Ascending aorta (tissue), 2 donors: ENCODE measurements at regions not wholly inside any gene's neighbourhood (a gene's known extent, or its start where the extent isn't known, plus 50 kb on each side); places are given as distances from the start of the nearest gene placed in this dataset.

Experiments used
- DNase-seq, 2 donors: peaks; one replicate each; pipeline ENCODE4 v3.0.0-alpha.2; 2019; ENCODE audit warnings: low spot score in 2 of 2
- H3K27ac ChIP-seq, 2 donors: fragments of 200-600 bp; sonication (generic); one replicate each; pipeline ENCODE4 v1.5.1; 2016 to 2017; ENCODE audit warnings: mild to moderate bottlenecking in 1 of 2
- H3K27me3 ChIP-seq: fragments of 200-600 bp; sonication (generic); one replicate; pipeline ENCODE4 v1.5.1; 2017
- H3K36me3 ChIP-seq, 2 donors: fragments of 200-600 bp; sonication (generic); one replicate each; pipeline ENCODE4 v1.5.1; 2016
- H3K4me1 ChIP-seq, 2 donors: fragments of 200-600 bp; sonication (generic); one replicate each; pipeline ENCODE4 v1.5.1; 2016 to 2017; ENCODE audit warnings: mild to moderate bottlenecking in 1 of 2
- H3K4me3 ChIP-seq, 2 donors: fragments of 200-600 bp; sonication (generic); one replicate each; pipeline ENCODE4 v1.5.1; 2016 to 2017; ENCODE audit warnings: mild to moderate bottlenecking in 1 of 2
- H3K9me3 ChIP-seq, 2 donors: fragments of 200-600 bp; sonication (generic); one replicate each; pipeline ENCODE4 v1.5.1; 2016
- intact Hi-C: fragments of 100-400 bp; cut with DNase I; formaldehyde crosslinking; loops from one replicate; pipeline ENCODE4 v1.15.1; 2023
- TF ChIP-seq, protein P1 (sequence below), 3 experiments: fragments of 200-600 bp in 2 of 3; fragments of 450-650 bp in 1 of 3; sonication (generic) in 2 of 3; IDR thresholded peaks; one replicate each; pipeline ENCODE4 v1.5.1; 2016 to 2019; ENCODE audit warnings: antibody characterized with exemption in 3 of 3, mild to moderate bottlenecking in 1 of 3, moderate library complexity in 1 of 3

- TF ChIP-seq, protein P1, sequence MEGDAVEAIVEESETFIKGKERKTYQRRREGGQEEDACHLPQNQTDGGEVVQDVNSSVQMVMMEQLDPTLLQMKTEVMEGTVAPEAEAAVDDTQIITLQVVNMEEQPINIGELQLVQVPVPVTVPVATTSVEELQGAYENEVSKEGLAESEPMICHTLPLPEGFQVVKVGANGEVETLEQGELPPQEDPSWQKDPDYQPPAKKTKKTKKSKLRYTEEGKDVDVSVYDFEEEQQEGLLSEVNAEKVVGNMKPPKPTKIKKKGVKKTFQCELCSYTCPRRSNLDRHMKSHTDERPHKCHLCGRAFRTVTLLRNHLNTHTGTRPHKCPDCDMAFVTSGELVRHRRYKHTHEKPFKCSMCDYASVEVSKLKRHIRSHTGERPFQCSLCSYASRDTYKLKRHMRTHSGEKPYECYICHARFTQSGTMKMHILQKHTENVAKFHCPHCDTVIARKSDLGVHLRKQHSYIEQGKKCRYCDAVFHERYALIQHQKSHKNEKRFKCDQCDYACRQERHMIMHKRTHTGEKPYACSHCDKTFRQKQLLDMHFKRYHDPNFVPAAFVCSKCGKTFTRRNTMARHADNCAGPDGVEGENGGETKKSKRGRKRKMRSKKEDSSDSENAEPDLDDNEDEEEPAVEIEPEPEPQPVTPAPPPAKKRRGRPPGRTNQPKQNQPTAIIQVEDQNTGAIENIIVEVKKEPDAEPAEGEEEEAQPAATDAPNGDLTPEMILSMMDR (IDR thresholded peaks at IDR 0.05) = no peak
- H3K36me3 ChIP-seq = no peaks in the 10 kb centered on the region
- no peak overlapping the region for H3K27ac ChIP-seq
- no peak overlapping the region for H3K4me3 ChIP-seq
- no peaks in the 10 kb centered on the region for H3K4me1 ChIP-seq
- DNase-seq = no peak
- no peaks in the 10 kb centered on the region for H3K9me3 ChIP-seq
- H3K27me3 ChIP-seq = no peaks in the 10 kb centered on the region
- intact Hi-C loops = no loop called here
Observed at GRCh38 chr6:74554041-74554440, 651.8 kb downstream of the COL12A1 start.

DNA sequence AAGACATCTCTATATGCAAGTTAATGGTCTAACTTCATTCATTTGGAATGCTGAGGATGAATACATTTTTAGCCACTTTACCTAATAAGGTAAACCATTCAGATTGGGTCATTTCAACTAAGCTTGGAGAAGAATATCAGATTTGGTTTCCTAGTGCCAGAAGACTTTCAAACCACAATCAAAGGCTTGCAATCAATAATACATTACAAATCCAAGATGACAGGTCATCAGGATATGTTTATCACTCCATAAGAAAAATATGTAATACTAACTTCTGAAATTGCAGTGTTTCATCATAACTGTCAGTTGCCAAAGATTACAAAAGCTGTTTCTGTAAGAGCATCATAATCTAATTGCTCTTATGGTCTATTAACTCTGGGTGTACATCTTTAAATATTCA lies 654.0 kb downstream of the COL12A1 start:
- Histone ChIP-seq H3K9me3 (no peaks in the 10 kb centered on the region), H3K4me3 (no peak overlapping the region), H3K27me3 (no peaks in the 10 kb centered on the region), H3K27ac (no peak overlapping the region), H3K4me1 (no peaks in the 10 kb centered on the region), H3K36me3 (no peaks in the 10 kb centered on the region)
- TF ChIP-seq, protein P1 (IDR thresholded peaks at IDR 0.05) = no peak
- no peak for DNase-seq
- intact Hi-C loops = no loop called here

- Histone ChIP-seq H3K9me3 (no peaks in the 10 kb centered on the region), H3K36me3 (no peaks in the 10 kb centered on the region), H3K4me1 (no peaks in the 10 kb centered on the region), H3K4me3 (no peak overlapping the region), H3K27me3 (no peaks in the 10 kb centered on the region), H3K27ac (no peak overlapping the region)
- intact Hi-C loops = no loop called here
- no peak for DNase-seq
- TF ChIP-seq, protein P1 (IDR thresholded peaks at IDR 0.05) = no peak
Observed at GRCh38 chr6:74550821-74551220, 655.0 kb downstream of the COL12A1 start.

DNA sequence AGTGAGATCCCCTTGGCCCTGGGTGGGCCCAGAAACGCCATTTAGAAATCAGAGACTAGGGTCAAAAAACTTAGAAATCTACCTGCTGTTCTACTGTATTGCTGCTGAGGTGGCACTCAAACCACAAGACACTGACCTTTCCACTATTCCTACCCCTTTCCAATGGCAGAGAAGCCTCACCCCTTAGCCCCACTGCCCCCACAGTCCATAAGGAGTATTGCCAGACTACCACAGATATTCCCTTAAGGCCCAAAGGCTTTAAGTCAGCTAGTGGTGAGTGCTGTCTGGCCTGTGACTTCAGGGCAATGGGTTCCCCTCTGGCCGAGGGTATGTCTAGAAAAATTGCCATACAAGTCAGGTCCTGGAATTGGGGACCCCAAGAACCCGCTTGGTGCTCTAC lies 656.1 kb downstream of the COL12A1 start:
- Histone ChIP-seq H3K27me3 (no peaks in the 10 kb centered on the region), H3K4me1 (no peaks in the 10 kb centered on the region), H3K36me3 (no peaks in the 10 kb centered on the region), H3K27ac (no peak overlapping the region), H3K9me3 (peaks cover 0 to 6% of the 10 kb centered on the region in 2 donors), H3K4me3 (no peak overlapping the region)
- intact Hi-C loops = no loop called here
- TF ChIP-seq, protein P1 (IDR thresholded peaks at IDR 0.05) = no peak
- no peak for DNase-seq

- TF ChIP-seq, protein P1 (IDR thresholded peaks at IDR 0.05) = no peak
- Histone ChIP-seq H3K36me3 (no peaks in the 10 kb centered on the region), H3K27ac (peak overlapping the region in 1 of 2 donors; percentile 49), H3K4me3 (no peak overlapping the region), H3K27me3 (no peaks in the 10 kb centered on the region), H3K4me1 (no peaks in the 10 kb centered on the region), H3K9me3 (no peaks in the 10 kb centered on the region)
- no peak for DNase-seq
- intact Hi-C loops = no loop called here
Observed at GRCh38 chr6:74534465-74535211, 671.2 kb downstream of the COL12A1 start.
